ENCODE measurements at regions not wholly inside any gene's neighbourhood (a gene's known extent, or its start where the extent isn't known, plus 50 kb on each side); places are given as distances from the start of the nearest gene placed in this dataset.

GRCh38 chr2:105952131-105952530 lies 207.4 kb downstream of the NCK2 start:
- Mint-ChIP-seq H3K4me1 (peaks cover 29% of the 10 kb centered on the region), H3K36me3 (ENCODE audit: insufficient read depth) (no peaks in the 10 kb centered on the region), H3K27me3 (no peaks in the 10 kb centered on the region), H3K9me3 (no peaks in the 10 kb centered on the region), H3K27ac (ENCODE audit: low read depth) (no peak overlapping the region), H3K4me3 (no peak overlapping the region)
- no peak for ATAC-seq (replicated peaks; ENCODE audit: extremely low read depth, poor library complexity, severe bottlenecking)
- no peak for DNase-seq (ENCODE audit: low spot score in 2 of 2)

- Mint-ChIP-seq H3K4me1 (peaks cover 29% of the 10 kb centered on the region), H3K4me3 (no peak overlapping the region), H3K36me3 (ENCODE audit: insufficient read depth) (no peaks in the 10 kb centered on the region), H3K27me3 (no peaks in the 10 kb centered on the region), H3K27ac (ENCODE audit: low read depth) (no peak overlapping the region), H3K9me3 (no peaks in the 10 kb centered on the region)
- DNase-seq (ENCODE audit: low spot score in 2 of 2), result no peak
- no peak for ATAC-seq (replicated peaks; ENCODE audit: extremely low read depth, poor library complexity, severe bottlenecking)
These were observed 206.6 kb downstream of the NCK2 start for GRCh38 chr2:105951384-105951694.

- H3K9me3 Mint-ChIP-seq, result no peaks in the 10 kb centered on the region
- H3K4me1 Mint-ChIP-seq, result peaks cover 29% of the 10 kb centered on the region
- ATAC-seq (replicated peaks; ENCODE audit: extremely low read depth, poor library complexity, severe bottlenecking) (no peak), DNase-seq (ENCODE audit: low spot score in 2 of 2) (no peak)
- H3K36me3 Mint-ChIP-seq (ENCODE audit: insufficient read depth), result no peaks in the 10 kb centered on the region
- no peak overlapping the region for H3K4me3 Mint-ChIP-seq
- no peak overlapping the region for H3K27ac Mint-ChIP-seq (ENCODE audit: low read depth)
- H3K27me3 Mint-ChIP-seq, result no peaks in the 10 kb centered on the region
These were observed 206.0 kb downstream of the NCK2 start for GRCh38 chr2:105950521-105951383.

- no peaks in the 10 kb centered on the region for H3K27me3 Mint-ChIP-seq
- H3K4me3 Mint-ChIP-seq, result no peak overlapping the region
- no peaks in the 10 kb centered on the region for H3K4me1 Mint-ChIP-seq
- no peaks in the 10 kb centered on the region for H3K36me3 Mint-ChIP-seq (ENCODE audit: insufficient read depth)
- no peak overlapping the region for H3K27ac Mint-ChIP-seq (ENCODE audit: low read depth)
- no peaks in the 10 kb centered on the region for H3K9me3 Mint-ChIP-seq
- DNase-seq (ENCODE audit: low spot score in 2 of 2), result no peak
- no peak for ATAC-seq (replicated peaks; ENCODE audit: extremely low read depth, poor library complexity, severe bottlenecking)
These were observed 199.3 kb downstream of the NCK2 start for GRCh38 chr2:105943977-105944376.

Data from central memory CD8-positive, alpha-beta T cell (primary cell).